H1 (cell line): ENCODE measurements at regions not wholly inside any gene's neighbourhood (a gene's known extent, or its start where the extent isn't known, plus 50 kb on each side); places are given as distances from the start of the nearest gene placed in this dataset.

ENCODE experiments used
- RNF2 ChIP-seq: fragments of 200-900, 300-1000 bp; sonication (generic); IDR thresholded peaks from 2 replicates; pipeline ENCODE4 v1.7.1; 2016; ENCODE audit warnings: borderline replicate concordance, low read depth, mild to moderate bottlenecking, antibody characterized with exemption, low read length; ENCODE audit not compliant: poor library complexity, severe bottlenecking; ENCODE audit errors: missing control alignments

- TF ChIP-seq RNF2, result no peak
Measured at GRCh38 chr20:48156951-48157700, 371.8 kb upstream of the SULF2 start (continued).
